GM10266 (cell line): ENCODE measurements at regions not wholly inside any gene's neighbourhood (a gene's known extent, or its start where the extent isn't known, plus 50 kb on each side); places are given as distances from the start of the nearest gene placed in this dataset.

Experiments used
- DNase-seq: peaks from one replicate; pipeline ENCODE4 v3.0.0; 2012; ENCODE audit errors: extremely low spot score
- TF ChIP-seq, protein P1 (sequence below): IDR thresholded peaks from 2 replicates; pipeline ENCODE4 v1.5.1; 2012; ENCODE audit warnings: mild to moderate bottlenecking, low read depth; ENCODE audit not compliant: control insufficient read depth, insufficient read depth; ENCODE audit errors: missing control alignments

DNA sequence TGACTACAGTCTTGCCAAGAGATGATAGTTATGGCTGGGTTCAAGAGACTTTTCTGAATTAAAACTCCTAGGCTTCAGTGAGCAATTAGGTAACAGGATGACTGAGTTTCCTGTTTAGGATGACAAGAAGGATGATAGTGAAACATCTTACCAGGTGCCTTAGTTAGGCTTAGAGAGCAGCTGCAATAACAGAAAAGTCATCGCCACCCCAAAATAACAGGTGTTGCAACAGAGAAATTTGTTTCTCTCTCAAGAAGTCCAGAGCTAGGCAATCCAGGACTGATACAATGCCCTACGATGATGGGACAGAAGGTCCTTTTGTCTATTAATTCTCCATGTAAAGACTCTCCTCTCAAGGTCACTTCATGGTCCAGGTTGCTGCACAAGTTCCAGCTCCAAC is 361.8 kb downstream of the CAAP1 start:
- TF ChIP-seq, protein P1, sequence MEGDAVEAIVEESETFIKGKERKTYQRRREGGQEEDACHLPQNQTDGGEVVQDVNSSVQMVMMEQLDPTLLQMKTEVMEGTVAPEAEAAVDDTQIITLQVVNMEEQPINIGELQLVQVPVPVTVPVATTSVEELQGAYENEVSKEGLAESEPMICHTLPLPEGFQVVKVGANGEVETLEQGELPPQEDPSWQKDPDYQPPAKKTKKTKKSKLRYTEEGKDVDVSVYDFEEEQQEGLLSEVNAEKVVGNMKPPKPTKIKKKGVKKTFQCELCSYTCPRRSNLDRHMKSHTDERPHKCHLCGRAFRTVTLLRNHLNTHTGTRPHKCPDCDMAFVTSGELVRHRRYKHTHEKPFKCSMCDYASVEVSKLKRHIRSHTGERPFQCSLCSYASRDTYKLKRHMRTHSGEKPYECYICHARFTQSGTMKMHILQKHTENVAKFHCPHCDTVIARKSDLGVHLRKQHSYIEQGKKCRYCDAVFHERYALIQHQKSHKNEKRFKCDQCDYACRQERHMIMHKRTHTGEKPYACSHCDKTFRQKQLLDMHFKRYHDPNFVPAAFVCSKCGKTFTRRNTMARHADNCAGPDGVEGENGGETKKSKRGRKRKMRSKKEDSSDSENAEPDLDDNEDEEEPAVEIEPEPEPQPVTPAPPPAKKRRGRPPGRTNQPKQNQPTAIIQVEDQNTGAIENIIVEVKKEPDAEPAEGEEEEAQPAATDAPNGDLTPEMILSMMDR = no peak

DNA sequence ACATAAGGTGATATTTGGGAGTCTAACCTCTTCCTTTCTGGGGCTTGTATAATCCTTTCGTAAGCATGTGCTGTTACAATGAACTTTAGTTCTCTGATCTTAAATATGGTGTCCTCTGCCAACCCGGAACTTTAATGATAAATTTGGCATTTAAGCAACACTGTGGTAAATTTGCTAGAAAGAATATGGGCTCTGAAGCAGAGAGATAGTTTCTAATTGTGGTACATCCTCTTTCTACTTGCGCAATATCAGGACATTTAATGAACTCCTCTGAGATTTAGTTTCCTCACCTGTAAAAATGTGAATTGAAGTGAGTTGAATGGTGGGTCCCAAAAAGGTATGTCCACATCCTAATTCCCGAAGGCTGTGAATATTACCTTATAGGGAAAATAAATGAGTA is 364.7 kb downstream of the CAAP1 start:
- TF ChIP-seq, protein P1 = no peak
- no peak for DNase-seq

More for the DNA sequence above, 361.8 kb downstream of the CAAP1 start:
- DNase-seq = no peak

DNA sequence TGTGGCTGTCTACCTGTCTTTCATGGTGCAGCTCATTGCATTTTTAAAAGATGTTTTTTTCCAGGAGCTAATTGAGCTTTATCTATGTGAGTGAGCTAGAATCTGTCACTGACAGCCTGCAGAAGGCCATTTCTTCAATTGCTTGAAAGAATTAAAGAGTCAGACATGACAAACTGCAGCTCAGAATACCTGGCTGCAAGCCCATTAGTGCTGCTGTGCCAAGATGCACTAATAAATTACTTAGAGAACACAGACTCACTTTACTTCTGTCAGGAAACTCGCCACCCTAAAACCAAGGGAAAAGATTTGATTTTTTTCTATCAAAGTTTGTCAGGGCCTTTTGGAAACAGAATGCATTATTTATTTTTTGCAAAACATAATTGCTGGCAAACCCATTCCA is 368.3 kb downstream of the CAAP1 start:
- TF ChIP-seq, protein P1 = no peak
- no peak for DNase-seq

DNA sequence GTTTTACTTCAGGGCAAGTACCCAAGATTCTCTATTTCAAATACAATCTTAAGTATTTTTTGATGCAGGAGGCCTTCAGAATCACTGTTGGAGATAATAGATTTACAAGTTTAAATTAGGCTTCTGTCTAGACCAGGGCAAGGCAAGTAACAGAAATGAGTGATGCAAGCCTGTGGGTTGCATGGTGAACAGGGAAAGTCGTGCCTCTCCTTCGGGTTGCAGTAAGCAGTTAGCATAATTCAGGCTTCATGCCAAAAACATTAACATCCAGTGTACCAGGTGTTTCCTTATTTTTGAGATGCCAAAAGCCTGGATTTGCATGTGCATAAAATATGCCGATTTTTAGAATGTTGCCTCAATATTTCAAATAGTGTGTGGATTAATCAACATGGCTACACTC is 369.0 kb downstream of the CAAP1 start:
- TF ChIP-seq, protein P1 = no peak
- DNase-seq = no peak

DNA sequence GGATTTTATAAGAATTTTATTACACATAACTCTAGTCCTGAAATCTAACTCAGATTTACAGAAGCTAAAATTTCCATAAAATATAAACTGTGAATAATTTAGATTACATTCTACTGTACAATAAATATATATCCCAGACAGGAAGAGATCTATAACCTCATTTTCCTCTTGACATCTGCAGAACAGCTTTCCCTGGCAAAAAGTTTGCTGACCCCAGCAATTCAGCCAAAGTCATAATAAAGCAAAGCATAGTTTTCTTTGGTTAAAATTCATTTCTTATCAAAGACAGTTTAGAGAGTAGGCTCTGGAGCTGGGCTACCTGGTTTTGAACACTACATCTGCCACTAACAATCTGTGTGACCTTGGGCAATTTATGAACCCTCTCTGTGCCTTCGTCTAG is 372.5 kb downstream of the CAAP1 start:
- TF ChIP-seq, protein P1 = no peak

DNA sequence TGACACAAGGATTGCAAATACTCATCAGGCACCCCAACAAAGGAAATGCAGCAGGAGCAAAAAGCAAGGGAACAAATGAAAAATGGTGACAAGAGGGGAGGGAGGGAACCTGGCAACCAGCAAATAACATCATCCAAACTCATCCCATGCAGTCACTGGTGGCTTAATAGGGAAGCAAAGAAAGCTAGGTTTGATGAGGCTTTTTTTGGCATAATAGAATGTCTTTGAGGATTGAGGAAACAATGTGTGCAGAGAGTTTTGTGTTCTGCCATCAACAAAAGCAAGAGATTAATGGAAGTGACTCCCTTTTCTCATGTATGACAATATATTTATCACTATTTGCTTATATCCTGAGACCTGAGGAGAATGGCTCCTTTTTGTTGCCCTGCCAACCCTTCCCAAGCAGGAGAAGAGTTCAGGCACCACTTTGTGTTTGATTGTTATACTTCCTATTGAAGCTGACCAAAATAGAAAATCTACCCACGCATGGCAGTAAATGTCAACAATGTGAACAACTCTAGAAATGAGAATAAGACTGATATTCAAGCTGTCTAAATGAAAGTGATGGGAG is 375.7 kb downstream of the CAAP1 start:
- TF ChIP-seq, protein P1 = no peak
- no peak for DNase-seq

More for the DNA sequence above, 372.5 kb downstream of the CAAP1 start:
- no peak for DNase-seq

DNA sequence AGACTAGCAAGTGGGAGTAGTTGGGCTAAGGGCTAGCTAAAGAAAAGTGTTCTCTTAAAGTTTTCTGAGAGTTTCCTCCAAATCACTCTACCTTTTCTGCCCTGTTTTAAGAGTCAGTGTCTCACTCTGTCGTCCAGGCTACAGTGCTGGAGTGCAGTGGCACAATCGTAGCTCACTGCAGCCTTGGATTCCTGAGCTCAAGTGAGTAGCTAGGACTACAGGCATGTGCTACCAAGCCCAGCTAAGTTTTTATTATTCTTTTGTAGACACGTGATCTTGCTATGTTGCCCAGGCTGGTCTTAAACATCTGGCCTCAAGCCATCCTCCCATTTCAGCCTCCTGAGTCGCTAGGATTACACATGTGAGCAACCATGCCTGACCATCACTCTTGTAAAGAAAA is 378.9 kb downstream of the CAAP1 start:
- DNase-seq = no peak
- TF ChIP-seq, protein P1 = no peak
